EL (cell line): ENCODE measurements at regions not wholly inside any gene's neighbourhood (a gene's known extent, or its start where the extent isn't known, plus 50 kb on each side); places are given as distances from the start of the nearest gene placed in this dataset.
A peak's percentile ranks its signal among the peaks of the same experiment; 100 is the strongest.
"Not testable (repeated sequence)": the region's sequence is repeated elsewhere in the genome, so short reads cannot be mapped to it uniquely, and the experiment has no call there.

Experiments used
- DNase-seq: peaks from one replicate; pipeline ENCODE4 v3.0.0-alpha.2; 2016

GRCh38 chr10:59000162-59000825, 176.1 kb upstream of the PHYHIPL start:
- no peak for DNase-seq

GRCh38 chr10:59002011-59002410, 174.4 kb upstream of the PHYHIPL start:
- no peak for DNase-seq

- DNase-seq: no peak
Measured at GRCh38 chr10:59003203-59003602, 173.2 kb upstream of the PHYHIPL start.

GRCh38 chr10:59004392-59004791, 172.1 kb upstream of the PHYHIPL start:
- no peak for DNase-seq

- peak; percentile 60 for DNase-seq
Measured at GRCh38 chr10:59006511-59007306, 169.7 kb upstream of the PHYHIPL start.

- no peak for DNase-seq
Measured at GRCh38 chr10:59007307-59008025, 169.0 kb upstream of the PHYHIPL start.

GRCh38 chr10:59008452-59008851, 168.0 kb upstream of the PHYHIPL start:
- no peak for DNase-seq

GRCh38 chr10:59011972-59012632, 164.3 kb upstream of the PHYHIPL start:
- DNase-seq: no peak

GRCh38 chr10:59012839-59013238, 163.6 kb upstream of the PHYHIPL start:
- no peak for DNase-seq

- no peak for DNase-seq
Measured at GRCh38 chr10:59016043-59016442, 160.4 kb upstream of the PHYHIPL start.

GRCh38 chr10:59018977-59019376, 157.5 kb upstream of the PHYHIPL start:
- no peak for DNase-seq

GRCh38 chr10:59019603-59020002, 156.8 kb upstream of the PHYHIPL start:
- no peak for DNase-seq

- no peak for DNase-seq
Measured at GRCh38 chr10:59020502-59020901, 155.9 kb upstream of the PHYHIPL start.

GRCh38 chr10:59025981-59026765, 150.3 kb upstream of the PHYHIPL start:
- DNase-seq: no peak

GRCh38 chr10:59027975-59028655, 148.3 kb upstream of the PHYHIPL start:
- DNase-seq: peak; percentile 15

- DNase-seq: peak; percentile 1
Measured at GRCh38 chr10:59033622-59034021, 142.8 kb upstream of the PHYHIPL start.

GRCh38 chr10:59036311-59037017, 140.0 kb upstream of the PHYHIPL start:
- no peak for DNase-seq

GRCh38 chr10:59037018-59037389, 139.4 kb upstream of the PHYHIPL start:
- DNase-seq: no peak

- no peak for DNase-seq
Measured at GRCh38 chr10:59037506-59037905, 138.9 kb upstream of the PHYHIPL start.

GRCh38 chr10:59043358-59043757, 133.1 kb upstream of the PHYHIPL start:
- DNase-seq: not testable (repeated sequence)

- no peak for DNase-seq
Measured at GRCh38 chr10:59047180-59047579, 129.3 kb upstream of the PHYHIPL start.
